ENCODE measurements at regions not wholly inside any gene's neighbourhood (a gene's known extent, or its start where the extent isn't known, plus 50 kb on each side); places are given as distances from the start of the nearest gene placed in this dataset.

DNA sequence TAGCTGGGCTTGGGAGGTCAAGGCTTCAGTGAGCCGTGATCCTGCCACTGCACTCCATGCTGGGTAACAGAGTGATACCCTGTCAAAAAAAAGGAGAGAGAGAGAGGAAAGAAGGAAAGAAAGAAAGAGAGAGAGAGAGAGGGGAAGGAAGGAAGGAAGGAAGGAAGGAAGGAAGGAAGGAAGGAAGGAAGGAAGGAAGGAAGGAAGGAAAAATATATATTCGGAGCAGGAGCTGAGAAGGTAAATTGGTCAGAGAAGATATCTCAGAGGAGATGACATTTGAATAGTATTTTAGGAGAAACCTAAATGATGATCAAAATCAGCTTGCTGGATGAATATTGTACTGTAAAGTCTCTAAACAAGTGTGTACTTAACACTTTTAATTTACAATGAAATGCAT, 633.1 kb downstream of the ZPLD1 start:
- ChIA-PET SMC1A (ENCODE audit: uncharacterized antibody, unreplicated experiment) (interaction anchor here (1.5 kb wide), 1 partner anchor 397 kb away, joined by 3 read pairs; no protein-coding TSS in a partner anchor), POLR2A (no interaction called here)
- in situ Hi-C loops (cut with MboI), result no loop called here
- TF ChIP-seq WRNIP1 (IDR thresholded peaks at IDR 0.05; ENCODE audit: borderline replicate concordance, low read depth, low read length), result no peak
- TF ChIP-seq, protein P1, sequence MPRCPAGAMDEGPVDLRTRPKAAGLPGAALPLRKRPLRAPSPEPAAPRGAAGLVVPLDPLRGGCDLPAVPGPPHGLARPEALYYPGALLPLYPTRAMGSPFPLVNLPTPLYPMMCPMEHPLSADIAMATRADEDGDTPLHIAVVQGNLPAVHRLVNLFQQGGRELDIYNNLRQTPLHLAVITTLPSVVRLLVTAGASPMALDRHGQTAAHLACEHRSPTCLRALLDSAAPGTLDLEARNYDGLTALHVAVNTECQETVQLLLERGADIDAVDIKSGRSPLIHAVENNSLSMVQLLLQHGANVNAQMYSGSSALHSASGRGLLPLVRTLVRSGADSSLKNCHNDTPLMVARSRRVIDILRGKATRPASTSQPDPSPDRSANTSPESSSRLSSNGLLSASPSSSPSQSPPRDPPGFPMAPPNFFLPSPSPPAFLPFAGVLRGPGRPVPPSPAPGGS (IDR thresholded peaks at IDR 0.05; ENCODE audit: borderline replicate concordance, insufficient read depth, low read depth, low read length, poor library complexity, severe bottlenecking), result no peak
- TF ChIP-seq MEF2A (IDR thresholded peaks at IDR 0.05; ENCODE audit: insufficient read depth, low read depth, low read length), result no peak
- no peak for TF ChIP-seq POLR2AphosphoS5 (IDR thresholded peaks at IDR 0.05; ENCODE audit: low read length)
- no peak for TF ChIP-seq CEBPB (IDR thresholded peaks at IDR 0.05; ENCODE audit: borderline replicate concordance in 1 of 2, low read depth in 2 of 2, low read length in 2 of 2)
- TF ChIP-seq NFXL1 (IDR thresholded peaks at IDR 0.05; ENCODE audit: borderline replicate concordance), result no peak
- TF ChIP-seq NR2C1 (IDR thresholded peaks at IDR 0.05), result no peak
- TF ChIP-seq, protein P2, sequence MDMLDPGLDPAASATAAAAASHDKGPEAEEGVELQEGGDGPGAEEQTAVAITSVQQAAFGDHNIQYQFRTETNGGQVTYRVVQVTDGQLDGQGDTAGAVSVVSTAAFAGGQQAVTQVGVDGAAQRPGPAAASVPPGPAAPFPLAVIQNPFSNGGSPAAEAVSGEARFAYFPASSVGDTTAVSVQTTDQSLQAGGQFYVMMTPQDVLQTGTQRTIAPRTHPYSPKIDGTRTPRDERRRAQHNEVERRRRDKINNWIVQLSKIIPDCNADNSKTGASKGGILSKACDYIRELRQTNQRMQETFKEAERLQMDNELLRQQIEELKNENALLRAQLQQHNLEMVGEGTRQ (IDR thresholded peaks at IDR 0.05; ENCODE audit: borderline replicate concordance, low read depth, low read length), result no peak
- TF ChIP-seq SPI1 (IDR thresholded peaks at IDR 0.05; ENCODE audit: borderline replicate concordance, insufficient read depth, low read depth, low read length), result no peak
- no peak for TF ChIP-seq STAT1 (conservative IDR thresholded peaks at IDR 0.05)
- no peak for TF ChIP-seq POLR2A (IDR thresholded peaks at IDR 0.05; ENCODE audit: low read depth, low read length)
- TF ChIP-seq NR2C2 (IDR thresholded peaks at IDR 0.05; ENCODE audit: borderline replicate concordance, control insufficient read depth, insufficient read length, low read depth), result no peak
- no peak for TF ChIP-seq NFYB (IDR thresholded peaks at IDR 0.05; ENCODE audit: insufficient read depth, low read depth, low read length)
- TF ChIP-seq GABPA (IDR thresholded peaks at IDR 0.05; ENCODE audit: low read depth), result no peak
- TF ChIP-seq, protein P3, sequence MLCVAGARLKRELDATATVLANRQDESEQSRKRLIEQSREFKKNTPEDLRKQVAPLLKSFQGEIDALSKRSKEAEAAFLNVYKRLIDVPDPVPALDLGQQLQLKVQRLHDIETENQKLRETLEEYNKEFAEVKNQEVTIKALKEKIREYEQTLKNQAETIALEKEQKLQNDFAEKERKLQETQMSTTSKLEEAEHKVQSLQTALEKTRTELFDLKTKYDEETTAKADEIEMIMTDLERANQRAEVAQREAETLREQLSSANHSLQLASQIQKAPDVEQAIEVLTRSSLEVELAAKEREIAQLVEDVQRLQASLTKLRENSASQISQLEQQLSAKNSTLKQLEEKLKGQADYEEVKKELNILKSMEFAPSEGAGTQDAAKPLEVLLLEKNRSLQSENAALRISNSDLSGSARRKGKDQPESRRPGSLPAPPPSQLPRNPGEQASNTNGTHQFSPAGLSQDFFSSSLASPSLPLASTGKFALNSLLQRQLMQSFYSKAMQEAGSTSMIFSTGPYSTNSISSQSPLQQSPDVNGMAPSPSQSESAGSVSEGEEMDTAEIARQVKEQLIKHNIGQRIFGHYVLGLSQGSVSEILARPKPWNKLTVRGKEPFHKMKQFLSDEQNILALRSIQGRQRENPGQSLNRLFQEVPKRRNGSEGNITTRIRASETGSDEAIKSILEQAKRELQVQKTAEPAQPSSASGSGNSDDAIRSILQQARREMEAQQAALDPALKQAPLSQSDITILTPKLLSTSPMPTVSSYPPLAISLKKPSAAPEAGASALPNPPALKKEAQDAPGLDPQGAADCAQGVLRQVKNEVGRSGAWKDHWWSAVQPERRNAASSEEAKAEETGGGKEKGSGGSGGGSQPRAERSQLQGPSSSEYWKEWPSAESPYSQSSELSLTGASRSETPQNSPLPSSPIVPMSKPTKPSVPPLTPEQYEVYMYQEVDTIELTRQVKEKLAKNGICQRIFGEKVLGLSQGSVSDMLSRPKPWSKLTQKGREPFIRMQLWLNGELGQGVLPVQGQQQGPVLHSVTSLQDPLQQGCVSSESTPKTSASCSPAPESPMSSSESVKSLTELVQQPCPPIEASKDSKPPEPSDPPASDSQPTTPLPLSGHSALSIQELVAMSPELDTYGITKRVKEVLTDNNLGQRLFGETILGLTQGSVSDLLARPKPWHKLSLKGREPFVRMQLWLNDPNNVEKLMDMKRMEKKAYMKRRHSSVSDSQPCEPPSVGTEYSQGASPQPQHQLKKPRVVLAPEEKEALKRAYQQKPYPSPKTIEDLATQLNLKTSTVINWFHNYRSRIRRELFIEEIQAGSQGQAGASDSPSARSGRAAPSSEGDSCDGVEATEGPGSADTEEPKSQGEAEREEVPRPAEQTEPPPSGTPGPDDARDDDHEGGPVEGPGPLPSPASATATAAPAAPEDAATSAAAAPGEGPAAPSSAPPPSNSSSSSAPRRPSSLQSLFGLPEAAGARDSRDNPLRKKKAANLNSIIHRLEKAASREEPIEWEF (IDR thresholded peaks at IDR 0.05; ENCODE audit: insufficient replicate concordance, low read depth, low read length), result no peak
- no peak for TF ChIP-seq KAT2A (conservative IDR thresholded peaks at IDR 0.05; ENCODE audit: control insufficient read depth, low read depth, low read length)
- TF ChIP-seq EP300 (IDR thresholded peaks at IDR 0.05; ENCODE audit: borderline replicate concordance in 1 of 2, control insufficient read depth in 1 of 2, low read depth in 2 of 2, low read length in 2 of 2), result no peak
- TF ChIP-seq SIN3A (IDR thresholded peaks at IDR 0.05; ENCODE audit: low read depth, low read length), result no peak

More for the DNA sequence above, 633.1 kb downstream of the ZPLD1 start:
- DNase-seq (ENCODE audit: low read depth, low spot score) (no peak), ATAC-seq (no peak), FAIRE-seq (no peak)
- Histone ChIP-seq H3K9ac (ENCODE audit: control insufficient read depth, insufficient read depth, low read length) (no peak overlapping the region), H3K36me3 (ENCODE audit: control insufficient read depth in 2 of 2, insufficient read depth in 2 of 2, low read length in 1 of 2) (no peaks in the 10 kb centered on the region), H3K79me2 (ENCODE audit: control insufficient read depth, insufficient read depth, low read length) (no peaks in the 10 kb centered on the region), H3K27ac (ENCODE audit: control insufficient read depth, insufficient read depth) (no peak overlapping the region), H3K4me1 (ENCODE audit: control insufficient read depth, insufficient read depth, low read length) (no peaks in the 10 kb centered on the region), H3K4me2 (ENCODE audit: control insufficient read depth, insufficient read depth) (no peak overlapping the region), H3K4me3 (no peak overlapping the region), H3K9me3 (replicated peaks; ENCODE audit: control insufficient read depth, insufficient read depth, low read length) (no peaks in the 10 kb centered on the region), H2AFZ (ENCODE audit: control insufficient read depth, low read depth, low read length) (no peak overlapping the region), H4K20me1 (ENCODE audit: control insufficient read depth, insufficient read depth) (no peaks in the 10 kb centered on the region), H3K27me3 (replicated peaks in 1 of 2; ENCODE audit: control insufficient read depth in 2 of 2, insufficient read depth in 2 of 2, low read length in 1 of 2) (no peaks in the 10 kb centered on the region)
- WGBS (ENCODE audit: insufficient coverage, insufficient replicate concordance, low lambda C conversion rate, missing lambda C conversion rate), result 0% methylated on average over 2 of the region's 2 CpGs
- intact Hi-C loops (cut with micrococcal nuclease; ENCODE audit: unreplicated experiment), result no loop called here
- no TSS peak for BruUV-seq (replicated peaks)
- ChIA-PET CTCF (interaction anchor here (0.9 kb wide), 1 partner anchor 15 kb away, joined by 4 read pairs; no protein-coding TSS in a partner anchor), RAD21 (ENCODE audit: unreplicated experiment) (no interaction called here)
